Peyer's patch (tissue), 4 donors: ENCODE measurements at regions not wholly inside any gene's neighbourhood (a gene's known extent, or its start where the extent isn't known, plus 50 kb on each side); places are given as distances from the start of the nearest gene placed in this dataset.

Source experiments
- DNase-seq, 3 donors: peaks; one replicate each; pipeline ENCODE4 v3.0.0-alpha.2; 2017 to 2019
- H3K27ac ChIP-seq, 4 donors: fragments of 200-600 bp; sonication (generic); one replicate each; pipeline ENCODE4 v1.5.1; 2016 to 2019
- H3K27me3 ChIP-seq, 2 donors: fragments of 200-600 bp; sonication (generic); one replicate each; pipeline ENCODE4 v1.5.1; 2019
- H3K36me3 ChIP-seq, 3 donors: fragments of 200-600 bp; sonication (generic); one replicate each; pipeline ENCODE4 v1.5.1; 2016 to 2019
- H3K4me1 ChIP-seq, 4 donors: fragments of 200-600 bp; sonication (generic); one replicate each; pipeline ENCODE4 v1.5.1; 2016 to 2019
- H3K4me3 ChIP-seq, 4 donors: fragments of 200-600 bp; sonication (generic); 1 replicate in 3 of 4; 2 replicates in 1 of 4; pipeline ENCODE4 v1.5.1; 2016 to 2019; ENCODE audit warnings: mild to moderate bottlenecking in 1 of 4
- H3K9me3 ChIP-seq, 4 donors: fragments of 200-600 bp; sonication (generic); one replicate each; pipeline ENCODE4 v1.5.1; 2016 to 2019; ENCODE audit warnings: mild to moderate bottlenecking in 1 of 4
- CTCF ChIP-seq, 6 experiments: fragments of 450-650 bp in 4 of 6; fragments of 200-600 bp in 2 of 6; sonication (generic) in 1 of 6; IDR thresholded peaks; one replicate each; pipeline ENCODE4 v1.5.1; 2017 to 2019; ENCODE audit warnings: antibody characterized with exemption in 6 of 6, mild to moderate bottlenecking in 3 of 6, moderate library complexity in 1 of 6
- POLR2A ChIP-seq, 2 donors: fragments of 450-650 bp; IDR thresholded peaks; one replicate each; pipeline ENCODE4 v1.5.1; 2017; ENCODE audit warnings: antibody characterized with exemption in 2 of 2, mild to moderate bottlenecking in 2 of 2, moderate library complexity in 2 of 2

- Histone ChIP-seq H3K27me3 (no peaks in the 10 kb centered on the region), H3K27ac (no peak overlapping the region), H3K9me3 (peaks cover 0 to 5% (median 0%) of the 10 kb centered on the region in 4 donors), H3K4me3 (no peak overlapping the region), H3K36me3 (no peaks in the 10 kb centered on the region), H3K4me1 (no peaks in the 10 kb centered on the region)
- TF ChIP-seq CTCF (IDR thresholded peaks at IDR 0.05) (no peak), POLR2A (IDR thresholded peaks at IDR 0.05) (no peak)
- DNase-seq: no peak
These were observed 326.1 kb upstream of the SLC24A2 start for GRCh38 chr9:20114974-20115373.

GRCh38 chr9:20112205-20112783 lies 323.5 kb upstream of the SLC24A2 start:
- Histone ChIP-seq H3K9me3 (peaks cover 0 to 5% (median 0%) of the 10 kb centered on the region in 4 donors), H3K36me3 (no peaks in the 10 kb centered on the region), H3K27me3 (no peaks in the 10 kb centered on the region), H3K27ac (no peak overlapping the region), H3K4me3 (no peak overlapping the region), H3K4me1 (no peaks in the 10 kb centered on the region)
- DNase-seq: no peak
- TF ChIP-seq POLR2A (IDR thresholded peaks at IDR 0.05) (no peak), CTCF (IDR thresholded peaks at IDR 0.05) (no peak)

- Histone ChIP-seq H3K27me3 (no peaks in the 10 kb centered on the region), H3K4me3 (no peak overlapping the region), H3K27ac (no peak overlapping the region), H3K36me3 (no peaks in the 10 kb centered on the region), H3K9me3 (peaks cover 0 to 5% (median 0%) of the 10 kb centered on the region in 4 donors), H3K4me1 (no peaks in the 10 kb centered on the region)
- TF ChIP-seq CTCF (IDR thresholded peaks at IDR 0.05) (no peak), POLR2A (IDR thresholded peaks at IDR 0.05) (no peak)
- no peak for DNase-seq
These were observed 322.5 kb upstream of the SLC24A2 start for GRCh38 chr9:20111173-20111843.

GRCh38 chr9:20095430-20096092 lies 306.7 kb upstream of the SLC24A2 start:
- TF ChIP-seq CTCF (IDR thresholded peaks at IDR 0.05): no peak
- no peak for TF ChIP-seq POLR2A (IDR thresholded peaks at IDR 0.05)
- H3K27ac ChIP-seq: no peak overlapping the region
- H3K9me3 ChIP-seq: no peaks in the 10 kb centered on the region
- DNase-seq: no peak
- no peaks in the 10 kb centered on the region for H3K4me1 ChIP-seq
- no peak overlapping the region for H3K4me3 ChIP-seq
- no peaks in the 10 kb centered on the region for H3K36me3 ChIP-seq
- no peaks in the 10 kb centered on the region for H3K27me3 ChIP-seq

- Histone ChIP-seq H3K36me3 (no peaks in the 10 kb centered on the region), H3K27me3 (no peaks in the 10 kb centered on the region), H3K27ac (no peak overlapping the region), H3K9me3 (no peaks in the 10 kb centered on the region), H3K4me1 (no peaks in the 10 kb centered on the region), H3K4me3 (no peak overlapping the region)
- no peak for TF ChIP-seq CTCF (IDR thresholded peaks at IDR 0.05)
- TF ChIP-seq POLR2A (IDR thresholded peaks at IDR 0.05): no peak
- DNase-seq: no peak
These were observed 303.7 kb upstream of the SLC24A2 start for GRCh38 chr9:20092561-20092960.
